DOHH2 (cell line): ENCODE measurements at regions not wholly inside any gene's neighbourhood (a gene's known extent, or its start where the extent isn't known, plus 50 kb on each side); places are given as distances from the start of the nearest gene placed in this dataset.

Experiments used
- EZH2phosphoT487 ChIP-seq: fragments of 200-600 bp; sonication (generic); IDR thresholded peaks from 2 replicates; pipeline ENCODE4 v1.6.1; 2017; ENCODE audit warnings: borderline replicate concordance, mild to moderate bottlenecking, antibody characterized with exemption, low read length, moderate library complexity, mixed read lengths
- TF ChIP-seq, protein P1 (sequence below): fragments of 200-600 bp; sonication (generic); IDR thresholded peaks from one replicate; pipeline ENCODE4 v1.5.1; 2014; ENCODE audit warnings: antibody characterized with exemption, mild to moderate bottlenecking, low read depth, low read length; ENCODE audit not compliant: poor library complexity, severe bottlenecking

GRCh38 chr17:73794336-73794735, 150.1 kb upstream of the SDK2 start:
- TF ChIP-seq, protein P1, sequence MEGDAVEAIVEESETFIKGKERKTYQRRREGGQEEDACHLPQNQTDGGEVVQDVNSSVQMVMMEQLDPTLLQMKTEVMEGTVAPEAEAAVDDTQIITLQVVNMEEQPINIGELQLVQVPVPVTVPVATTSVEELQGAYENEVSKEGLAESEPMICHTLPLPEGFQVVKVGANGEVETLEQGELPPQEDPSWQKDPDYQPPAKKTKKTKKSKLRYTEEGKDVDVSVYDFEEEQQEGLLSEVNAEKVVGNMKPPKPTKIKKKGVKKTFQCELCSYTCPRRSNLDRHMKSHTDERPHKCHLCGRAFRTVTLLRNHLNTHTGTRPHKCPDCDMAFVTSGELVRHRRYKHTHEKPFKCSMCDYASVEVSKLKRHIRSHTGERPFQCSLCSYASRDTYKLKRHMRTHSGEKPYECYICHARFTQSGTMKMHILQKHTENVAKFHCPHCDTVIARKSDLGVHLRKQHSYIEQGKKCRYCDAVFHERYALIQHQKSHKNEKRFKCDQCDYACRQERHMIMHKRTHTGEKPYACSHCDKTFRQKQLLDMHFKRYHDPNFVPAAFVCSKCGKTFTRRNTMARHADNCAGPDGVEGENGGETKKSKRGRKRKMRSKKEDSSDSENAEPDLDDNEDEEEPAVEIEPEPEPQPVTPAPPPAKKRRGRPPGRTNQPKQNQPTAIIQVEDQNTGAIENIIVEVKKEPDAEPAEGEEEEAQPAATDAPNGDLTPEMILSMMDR: no peak
- TF ChIP-seq EZH2phosphoT487: no peak
